ENCODE measurements at regions not wholly inside any gene's neighbourhood (a gene's known extent, or its start where the extent isn't known, plus 50 kb on each side); places are given as distances from the start of the nearest gene placed in this dataset.

- DNase-seq (ENCODE audit: low spot score): no peak
Measured at GRCh38 chr7:41294556-41295454, 408.1 kb downstream of the INHBA start.

GRCh38 chr7:41292487-41292886 is 410.4 kb downstream of the INHBA start:
- no peak for DNase-seq (ENCODE audit: low spot score)

- DNase-seq (ENCODE audit: low spot score): no peak
Measured at GRCh38 chr7:41287559-41288335, 415.1 kb downstream of the INHBA start.

- no peak for DNase-seq (ENCODE audit: low spot score)
Measured at GRCh38 chr7:41280491-41280890, 422.4 kb downstream of the INHBA start.

GRCh38 chr7:41277561-41277960 is 425.3 kb downstream of the INHBA start:
- DNase-seq (ENCODE audit: low spot score): no peak

- DNase-seq (ENCODE audit: low spot score): no peak
Measured at GRCh38 chr7:41275255-41275654, 427.6 kb downstream of the INHBA start.

GRCh38 chr7:41274179-41274578 is 428.7 kb downstream of the INHBA start:
- no peak for DNase-seq (ENCODE audit: low spot score)

GRCh38 chr7:41272664-41273063 is 430.2 kb downstream of the INHBA start:
- no peak for DNase-seq (ENCODE audit: low spot score)

- no peak for DNase-seq (ENCODE audit: low spot score)
Measured at GRCh38 chr7:41268878-41269277, 434.0 kb downstream of the INHBA start.

GRCh38 chr7:41261080-41261479 is 441.8 kb downstream of the INHBA start:
- no peak for DNase-seq (ENCODE audit: low spot score)

GRCh38 chr7:41257660-41258059 is 445.2 kb downstream of the INHBA start:
- DNase-seq (ENCODE audit: low spot score): no peak

GRCh38 chr7:41256186-41256945 is 446.5 kb downstream of the INHBA start:
- no peak for DNase-seq (ENCODE audit: low spot score)

GRCh38 chr7:41255716-41256115 is 447.2 kb downstream of the INHBA start:
- DNase-seq (ENCODE audit: low spot score): no peak

- DNase-seq (ENCODE audit: low spot score): no peak
Measured at GRCh38 chr7:41255113-41255512, 447.8 kb downstream of the INHBA start.

- DNase-seq (ENCODE audit: low spot score): no peak
Measured at GRCh38 chr7:41252957-41253356, 449.9 kb downstream of the INHBA start.

- no peak for DNase-seq (ENCODE audit: low spot score)
Measured at GRCh38 chr7:41252551-41252950, 450.3 kb downstream of the INHBA start.

- peak; percentile 87 for DNase-seq (ENCODE audit: low spot score)
Measured at GRCh38 chr7:41247143-41247865, 455.6 kb downstream of the INHBA start.

GRCh38 chr7:41245916-41246315 is 457.0 kb downstream of the INHBA start:
- no peak for DNase-seq (ENCODE audit: low spot score)

- DNase-seq (ENCODE audit: low spot score): no peak
Measured at GRCh38 chr7:41244246-41244645, 458.6 kb downstream of the INHBA start.

- no peak for DNase-seq (ENCODE audit: low spot score)
Measured at GRCh38 chr7:41241641-41242040, 461.2 kb downstream of the INHBA start.

- no peak for DNase-seq (ENCODE audit: low spot score)
Measured at GRCh38 chr7:41239596-41239995, 463.3 kb downstream of the INHBA start.
